ENCODE measurements at regions not wholly inside any gene's neighbourhood (a gene's known extent, or its start where the extent isn't known, plus 50 kb on each side); places are given as distances from the start of the nearest gene placed in this dataset.

DNA sequence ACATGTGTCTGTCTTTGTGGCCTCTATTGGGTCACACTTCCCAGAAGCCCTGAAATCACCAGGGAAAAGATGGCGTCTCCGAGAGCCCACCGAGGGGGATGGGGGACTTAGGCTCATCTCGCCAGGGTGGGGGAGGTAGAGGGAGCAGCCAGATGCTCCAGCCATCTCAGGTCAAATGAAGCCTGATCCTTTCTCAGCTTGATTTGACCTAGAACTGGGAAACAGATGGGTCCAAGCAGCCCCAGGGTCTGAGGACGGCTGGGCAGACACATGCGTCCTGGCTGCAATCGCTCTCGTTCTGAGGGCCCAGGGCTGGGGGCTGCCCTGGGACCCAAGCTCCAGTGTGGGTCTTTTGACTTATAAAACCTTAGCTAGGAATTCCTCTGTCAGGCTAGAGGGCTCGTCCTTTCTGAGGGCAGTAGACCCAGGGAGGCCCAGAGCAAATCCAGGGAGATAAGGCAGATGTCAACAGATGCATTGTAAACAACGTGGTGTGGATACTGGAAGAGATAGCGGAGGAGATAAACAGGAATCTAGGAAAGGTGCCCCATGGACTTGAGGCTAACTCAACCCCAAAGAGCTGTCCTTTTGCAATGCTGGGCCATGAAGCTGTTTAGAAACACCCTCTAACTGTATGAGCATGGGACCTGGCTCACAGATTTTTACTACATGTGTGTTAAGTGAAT, 127.7 kb downstream of the MYCN start:
- TF ChIP-seq ZNF274 (IDR thresholded peaks at IDR 0.05; ENCODE audit: low read depth, low read length) = no peak
- no peak for TF ChIP-seq SUZ12 (IDR thresholded peaks at IDR 0.05; ENCODE audit: extremely low read depth, insufficient read depth, insufficient read length)
- TF ChIP-seq YY1 (IDR thresholded peaks at IDR 0.05; ENCODE audit: insufficient read depth, insufficient read length) = no peak
